NCI-H2227 (cell line): ENCODE measurements at regions not wholly inside any gene's neighbourhood (a gene's known extent, or its start where the extent isn't known, plus 50 kb on each side); places are given as distances from the start of the nearest gene placed in this dataset.
A peak's percentile ranks its signal among the peaks of the same experiment; 100 is the strongest.

Experiments used
- DNase-seq: peaks from one replicate; lab custom pipeline; 2025; ENCODE audit not compliant: unreplicated experiment; lab: John Stamatoyannopoulos, UW

DNA sequence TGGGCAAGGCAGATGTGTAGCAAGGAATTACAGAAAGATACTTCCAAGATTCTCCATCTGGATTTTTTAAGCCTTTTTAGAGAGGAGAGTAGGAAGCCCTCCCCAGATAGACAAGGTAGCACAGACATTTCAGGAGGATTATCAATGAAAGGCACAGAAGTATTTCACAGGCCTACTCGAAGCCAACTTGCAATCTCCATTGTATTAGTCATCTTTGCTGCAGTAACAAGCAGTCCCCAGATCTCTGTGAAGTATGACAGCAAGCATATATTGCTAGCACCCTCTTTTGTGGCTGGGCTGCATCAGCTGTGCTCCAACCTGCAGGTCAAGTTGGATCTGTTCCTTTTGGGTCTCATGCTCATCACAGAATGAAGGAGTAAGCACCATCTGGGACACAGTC lies 101.6 kb downstream of the MAF start:
- DNase-seq = no peak

DNA sequence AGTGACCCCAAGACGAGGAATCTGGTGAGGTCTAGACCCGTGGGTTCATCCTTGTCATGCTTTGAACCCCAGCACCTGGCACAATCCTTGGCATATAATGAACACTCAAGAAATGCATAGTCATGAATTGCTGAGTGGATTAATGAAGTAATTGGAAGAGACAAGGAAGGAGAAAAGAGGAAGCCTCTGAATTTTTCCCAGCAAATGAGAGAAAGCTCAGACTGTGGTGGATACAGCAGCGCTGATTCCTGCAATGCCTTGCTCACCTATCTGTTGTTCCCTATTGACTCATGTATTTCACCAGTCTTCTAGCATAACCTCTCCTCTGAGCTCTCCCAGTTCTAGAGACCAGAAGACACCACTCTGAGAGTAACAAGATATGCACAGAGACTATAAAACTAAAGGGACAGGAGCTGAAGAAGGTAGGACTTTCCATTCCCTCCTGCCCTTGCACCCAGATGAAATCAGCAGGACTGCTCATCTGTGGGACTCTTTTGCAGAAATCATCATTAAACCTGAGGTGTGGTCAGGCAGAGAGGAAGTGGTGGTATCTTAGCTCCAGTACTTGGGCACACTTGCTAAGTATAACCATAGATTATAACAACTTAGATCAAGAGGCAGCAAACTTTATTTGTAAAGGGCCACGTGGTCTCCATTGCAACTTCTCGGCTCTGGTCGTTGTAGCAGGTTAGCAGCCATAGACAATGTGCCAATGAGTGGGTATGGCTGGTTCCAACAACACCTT lies 102.8 kb downstream of the MAF start:
- DNase-seq = no peak

DNA sequence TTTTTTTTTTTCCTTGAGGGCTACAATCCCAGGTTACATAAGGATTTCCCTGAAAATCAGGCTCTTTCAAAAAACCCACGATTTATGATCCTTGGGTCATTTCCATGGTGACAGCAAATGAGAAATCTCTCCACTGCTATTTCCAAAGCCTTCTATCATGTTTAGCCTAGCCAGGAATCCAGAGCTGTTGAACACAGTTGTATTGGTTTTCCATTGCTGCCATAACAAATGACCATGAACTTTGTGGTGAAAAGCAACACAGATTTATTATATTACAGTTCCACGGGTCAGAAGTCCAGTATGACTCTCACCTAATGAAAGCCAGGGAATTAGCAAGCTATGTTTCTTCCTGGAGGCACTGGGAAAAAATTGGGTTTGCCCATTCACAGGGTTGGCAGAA lies 106.6 kb downstream of the MAF start:
- DNase-seq = peak; percentile 21

DNA sequence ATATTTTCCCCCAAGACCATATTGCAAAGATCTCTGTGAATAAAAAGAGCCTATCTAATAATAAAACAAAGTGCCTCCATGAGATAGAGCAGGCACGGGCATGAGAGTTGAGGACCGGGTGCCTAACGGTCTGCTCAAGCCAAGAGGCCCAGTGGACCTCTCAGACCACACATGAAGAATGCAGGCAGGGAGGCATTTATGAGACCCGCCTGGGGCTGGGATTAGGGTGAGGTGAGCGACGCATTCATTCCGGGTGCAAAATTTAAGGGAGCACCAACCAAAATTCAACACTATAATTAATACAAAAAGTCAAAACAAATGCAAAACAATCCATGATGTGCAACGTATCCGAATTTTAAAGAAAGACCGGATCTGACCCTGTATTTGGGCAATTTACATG lies 108.5 kb downstream of the MAF start:
- no peak for DNase-seq

DNA sequence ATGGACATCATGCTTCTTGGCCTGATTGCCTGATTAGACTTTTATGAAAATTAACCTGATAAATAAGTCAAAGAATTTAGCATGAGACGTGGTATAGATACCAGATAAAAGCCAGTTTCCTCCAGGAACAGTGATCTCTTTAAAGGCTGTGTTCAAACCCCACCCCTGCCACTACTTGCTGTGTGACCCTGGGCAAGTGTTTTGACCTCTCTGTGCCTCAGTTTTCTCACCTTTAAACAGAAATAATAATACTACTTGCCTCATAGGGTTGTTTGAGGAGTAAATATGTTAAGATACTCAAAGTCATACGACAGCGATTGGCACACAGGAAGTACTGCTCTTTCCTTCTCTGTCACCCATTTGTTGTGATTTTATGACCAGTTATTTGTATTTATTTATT lies 115.5 kb downstream of the MAF start:
- DNase-seq = no peak

DNA sequence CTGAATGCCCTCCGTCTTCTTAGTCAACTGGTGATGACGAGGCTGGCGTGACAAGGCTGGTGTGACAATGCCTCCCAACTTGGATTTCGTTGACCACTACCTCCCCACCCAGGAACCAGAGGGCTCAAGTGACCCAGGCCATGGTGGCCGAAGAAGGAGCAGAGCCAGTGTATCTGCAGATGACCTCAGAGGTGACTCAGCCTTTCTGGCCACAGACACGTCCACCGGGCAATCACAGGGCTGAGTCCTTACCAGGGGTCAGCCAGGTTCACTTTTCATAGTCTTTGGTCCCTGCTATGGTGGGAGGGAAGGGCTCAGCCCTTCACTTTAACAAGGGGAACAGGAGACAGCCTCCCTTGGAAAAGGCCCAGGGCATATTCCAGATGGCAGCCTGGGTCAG lies 116.3 kb downstream of the MAF start:
- no peak for DNase-seq

DNA sequence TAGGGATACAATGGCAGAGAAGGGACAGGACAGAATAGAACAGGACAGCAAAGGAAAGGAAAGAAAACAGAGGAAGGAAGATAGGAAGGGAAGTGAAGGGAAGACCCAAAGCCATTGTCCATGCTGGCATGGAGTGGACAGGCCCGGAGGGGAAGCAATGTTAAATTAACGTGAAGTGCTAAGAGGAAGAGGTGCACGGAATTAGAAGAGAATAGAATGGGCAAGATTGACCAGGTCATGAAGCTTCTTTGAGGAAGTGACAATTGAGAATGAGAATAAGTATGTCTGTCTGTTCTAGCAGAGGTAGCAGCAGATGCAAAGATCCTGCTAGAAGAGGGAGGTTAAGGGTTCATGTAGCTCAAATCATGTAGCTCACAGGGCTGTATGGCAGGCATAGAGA lies 117.2 kb downstream of the MAF start:
- DNase-seq = no peak

DNA sequence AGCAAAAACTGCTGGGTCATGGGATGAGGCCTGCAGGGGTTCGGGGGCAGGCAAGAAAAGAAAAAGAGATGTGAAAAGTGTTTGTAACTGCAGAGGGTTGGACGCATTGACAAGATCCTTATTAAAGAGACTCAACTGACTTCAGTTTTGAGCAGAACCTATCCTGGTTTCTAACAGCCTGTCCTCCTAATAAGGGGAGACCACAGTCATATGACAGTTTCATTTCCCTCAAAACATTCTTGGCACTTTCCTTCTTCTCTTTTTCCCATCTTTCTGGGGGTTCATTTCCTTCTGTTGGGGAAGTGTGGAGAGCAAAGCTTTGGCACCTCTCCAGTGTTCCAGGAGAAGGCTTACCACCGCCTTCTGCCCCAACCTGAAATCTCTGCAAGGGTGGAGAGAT lies 118.5 kb downstream of the MAF start:
- no peak for DNase-seq

DNA sequence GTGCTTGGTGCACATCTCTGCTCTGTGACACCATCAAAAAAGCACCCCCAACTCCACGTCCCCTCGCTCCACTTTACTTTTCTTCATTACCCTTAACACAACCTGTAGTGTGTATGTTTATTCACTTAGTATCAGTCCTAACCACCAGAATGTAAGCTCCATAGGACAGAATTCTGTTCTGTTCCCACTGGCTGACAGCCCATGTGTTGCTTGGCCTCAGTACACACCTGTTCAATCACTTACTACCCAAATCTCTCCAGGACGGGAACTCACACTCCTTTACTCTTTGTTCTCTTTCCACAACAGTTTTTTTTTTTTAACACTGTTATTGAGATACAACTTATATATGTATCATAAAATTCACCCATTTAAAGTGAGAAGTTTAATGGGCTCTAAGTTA lies 119.6 kb downstream of the MAF start:
- no peak for DNase-seq

DNA sequence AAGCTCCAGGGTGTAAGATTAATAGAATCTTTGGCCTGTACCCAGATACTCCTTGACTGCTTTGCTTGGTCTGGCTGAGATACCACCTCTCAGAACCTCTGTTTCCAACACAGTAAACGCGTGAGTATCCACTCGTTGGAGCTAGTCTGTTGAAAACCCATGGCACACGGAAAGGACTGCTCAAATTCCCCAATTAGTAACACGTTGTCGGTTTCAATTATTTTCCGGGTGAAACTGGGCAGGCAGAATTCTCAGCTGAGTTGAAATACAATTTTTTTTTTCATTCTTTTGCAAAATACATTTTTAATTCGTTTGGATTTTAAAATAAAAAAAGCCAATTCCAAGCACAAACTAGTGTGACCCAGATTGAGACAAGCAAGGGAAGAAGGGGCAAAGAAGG lies 120.5 kb downstream of the MAF start:
- no peak for DNase-seq

DNA sequence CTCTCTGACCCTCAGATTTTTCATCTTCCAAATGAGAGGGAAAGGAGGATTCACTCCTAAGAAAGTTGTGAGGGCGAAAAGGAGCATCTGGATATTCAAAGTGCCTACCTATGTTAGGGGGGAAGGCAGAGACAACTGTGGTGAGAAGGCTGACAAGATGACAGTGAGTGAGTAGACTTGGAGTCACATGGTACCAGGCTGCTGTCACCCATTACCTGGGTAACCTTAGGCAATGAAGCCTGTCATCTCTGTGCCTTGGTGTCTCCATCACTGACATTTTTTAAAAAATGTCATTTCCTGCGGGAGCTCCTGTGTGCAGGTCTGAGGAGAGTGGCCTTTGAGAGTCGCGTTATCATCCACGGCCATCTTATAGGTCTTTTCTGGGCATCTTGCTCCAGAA lies 124.0 kb downstream of the MAF start:
- DNase-seq = no peak

DNA sequence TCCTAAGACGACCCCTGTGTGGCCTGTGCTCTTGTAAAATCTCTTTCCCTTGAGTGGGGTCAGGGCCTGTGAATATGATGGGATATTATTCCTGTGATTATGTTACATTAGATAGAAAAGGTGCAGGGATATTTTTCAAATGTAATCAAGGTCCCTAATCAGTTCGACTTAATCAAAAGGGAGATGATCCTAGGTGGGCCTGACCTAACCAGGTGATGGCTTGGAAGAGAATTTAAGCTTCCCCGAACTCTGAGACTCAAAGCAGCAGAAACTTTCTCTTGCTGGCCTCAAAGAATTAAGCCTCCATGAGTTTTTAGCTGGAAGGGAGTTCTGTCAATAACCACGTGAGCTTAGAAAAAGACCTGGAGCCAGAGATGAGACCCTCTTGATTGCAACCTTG lies 124.7 kb downstream of the MAF start:
- DNase-seq = no peak

DNA sequence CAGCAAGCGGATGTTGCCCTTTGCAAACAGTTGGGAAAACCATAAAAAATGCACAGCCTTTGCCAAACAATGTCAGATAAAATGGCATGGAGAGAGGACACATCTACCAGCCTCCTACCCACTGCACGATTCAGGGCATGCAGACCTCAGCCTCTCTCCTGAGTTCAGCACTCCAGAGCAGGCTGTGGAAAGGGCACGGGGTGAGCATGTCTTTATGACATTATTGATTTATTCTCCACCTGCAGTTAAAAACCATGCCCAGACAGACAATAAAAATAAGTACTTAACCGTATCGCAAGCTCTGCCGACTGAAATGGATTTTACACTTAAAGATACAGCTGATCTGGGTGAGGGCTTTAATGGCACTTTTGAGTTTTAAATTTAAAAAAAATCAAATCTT lies 127.1 kb downstream of the MAF start:
- peak; percentile 29 for DNase-seq

DNA sequence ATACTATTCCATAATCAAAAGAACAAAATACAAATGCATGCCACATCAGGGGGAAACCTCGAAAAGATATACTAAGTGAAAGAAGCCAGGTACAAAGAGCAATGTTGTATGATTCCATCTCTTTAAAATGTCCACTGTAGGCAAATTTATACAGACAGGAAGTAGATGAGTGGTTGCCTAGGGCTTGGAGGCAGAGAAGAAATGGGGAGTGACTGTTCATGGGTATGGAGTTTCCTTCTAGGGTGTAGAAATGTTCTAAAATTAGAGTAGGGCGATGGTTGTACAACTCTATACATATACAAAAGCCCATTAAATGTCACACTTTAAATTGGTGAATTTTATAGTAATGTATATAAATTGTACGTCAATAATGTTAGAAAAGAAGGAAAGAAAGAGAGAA lies 128.1 kb downstream of the MAF start:
- DNase-seq = no peak

DNA sequence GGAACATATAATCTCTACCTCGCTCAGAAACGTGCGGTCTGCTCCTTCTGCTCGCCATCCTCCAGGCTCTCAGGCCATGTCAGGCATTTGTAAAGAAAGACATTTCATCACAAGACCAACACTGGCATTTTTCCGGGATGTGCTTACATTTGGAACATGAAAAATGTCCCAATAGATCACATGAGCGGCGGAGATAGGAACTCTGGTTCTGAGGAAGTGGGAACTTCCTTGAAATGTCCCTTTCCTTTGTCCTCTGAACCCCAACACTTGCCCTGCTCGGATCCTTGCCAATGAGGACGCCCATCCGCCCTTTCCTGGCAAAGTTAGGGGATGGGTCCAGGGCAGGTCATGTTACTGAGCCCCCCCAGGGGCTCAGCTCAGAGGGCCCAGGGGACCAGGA lies 130.5 kb downstream of the MAF start:
- no peak for DNase-seq

DNA sequence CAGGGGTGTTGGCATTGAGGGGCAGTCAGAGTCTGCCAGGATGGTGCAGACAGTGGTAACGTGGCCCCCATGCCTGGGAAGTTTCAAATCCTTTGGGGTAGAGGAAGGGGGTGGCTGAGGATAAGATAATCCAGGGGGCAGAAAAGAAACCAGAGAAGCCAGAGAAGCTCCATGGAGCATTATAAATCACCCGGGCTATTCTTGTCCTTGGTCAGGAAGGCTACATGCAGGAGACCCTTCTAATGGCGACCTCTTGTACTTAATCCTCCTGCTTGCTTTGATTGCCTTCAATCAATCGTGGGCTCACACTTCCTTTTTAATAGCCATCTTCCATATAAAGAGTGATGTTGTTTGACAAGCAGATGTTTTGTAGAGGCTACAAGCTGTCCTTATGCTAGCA lies 131.9 kb downstream of the MAF start:
- DNase-seq = no peak

DNA sequence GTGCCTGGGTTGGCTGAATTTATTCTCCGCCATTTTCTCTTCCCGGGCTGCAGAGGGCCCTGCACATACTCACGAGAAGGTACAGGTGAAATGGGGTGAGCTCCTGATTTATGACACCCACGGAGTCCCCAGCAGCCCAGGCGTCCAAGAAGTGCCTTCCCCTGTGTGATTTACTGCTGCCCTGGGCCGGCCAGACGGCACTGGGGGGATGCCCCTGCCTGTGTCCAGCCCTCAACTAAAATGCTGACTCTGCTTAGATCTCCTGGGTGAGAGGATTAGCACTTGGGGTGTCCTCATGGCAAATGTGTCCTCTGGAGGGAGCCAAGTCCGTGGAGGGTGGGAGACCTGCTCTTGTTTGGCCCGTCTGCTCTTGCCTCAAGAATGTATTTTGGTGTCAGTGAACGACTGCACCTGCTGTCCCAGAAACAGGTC lies 132.4 kb downstream of the MAF start:
- no peak for DNase-seq

DNA sequence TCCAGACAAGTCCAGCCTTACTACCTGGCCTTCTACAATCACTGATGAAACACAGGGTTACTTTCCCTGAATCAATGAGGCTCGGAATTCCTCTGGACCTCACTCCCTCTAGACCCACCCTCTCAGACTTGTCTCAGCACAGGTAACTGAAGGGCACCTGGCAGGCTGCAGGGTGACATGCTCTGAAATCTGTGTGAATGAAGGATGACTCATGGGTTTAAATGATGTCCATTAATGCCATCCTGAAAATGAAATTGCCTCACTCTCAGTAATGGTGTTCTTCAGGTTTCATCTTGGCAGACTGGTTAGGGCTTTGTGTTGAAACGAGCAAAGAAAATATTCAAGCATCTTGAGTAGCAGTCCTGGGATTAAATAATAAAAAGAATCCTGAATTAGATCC lies 134.4 kb downstream of the MAF start:
- DNase-seq = no peak

DNA sequence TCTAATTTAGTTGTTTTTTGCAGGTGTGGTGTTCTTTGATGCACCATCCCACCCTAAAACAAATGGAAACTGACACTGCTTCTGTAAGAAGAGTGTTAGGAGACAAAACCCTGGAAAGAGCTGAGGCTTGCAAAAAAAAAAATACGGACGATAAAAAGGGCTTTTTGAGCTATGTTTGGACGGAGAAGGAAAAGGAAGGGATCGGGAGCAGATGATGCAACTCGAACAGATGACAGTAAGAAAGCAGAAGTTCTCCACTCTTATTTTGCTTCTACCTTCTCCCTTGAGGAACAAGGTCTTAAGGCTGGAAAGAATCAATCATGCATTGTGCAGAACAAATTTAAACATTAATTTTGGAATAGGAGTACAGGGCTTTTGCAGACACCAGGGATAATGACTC lies 136.7 kb downstream of the MAF start:
- DNase-seq = no peak

DNA sequence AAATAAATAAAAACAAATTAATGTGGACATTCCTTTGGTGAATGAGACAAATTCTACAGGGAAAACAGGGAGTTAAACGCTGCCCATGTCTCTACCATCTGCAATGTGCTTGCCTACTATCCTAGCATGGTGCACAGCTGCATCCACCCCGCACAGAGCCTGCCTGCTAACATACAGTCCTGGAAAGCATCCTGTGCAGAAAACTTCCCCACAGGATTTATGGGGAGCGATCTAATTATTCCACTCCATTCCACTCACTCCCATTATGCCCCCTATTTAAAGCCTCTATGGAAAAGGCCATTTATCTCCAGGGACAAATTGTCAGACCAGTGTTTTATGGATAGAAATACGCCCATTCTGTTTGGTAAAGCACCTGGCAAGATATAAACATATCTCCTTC lies 144.5 kb downstream of the MAF start:
- DNase-seq = peak; percentile 24

DNA sequence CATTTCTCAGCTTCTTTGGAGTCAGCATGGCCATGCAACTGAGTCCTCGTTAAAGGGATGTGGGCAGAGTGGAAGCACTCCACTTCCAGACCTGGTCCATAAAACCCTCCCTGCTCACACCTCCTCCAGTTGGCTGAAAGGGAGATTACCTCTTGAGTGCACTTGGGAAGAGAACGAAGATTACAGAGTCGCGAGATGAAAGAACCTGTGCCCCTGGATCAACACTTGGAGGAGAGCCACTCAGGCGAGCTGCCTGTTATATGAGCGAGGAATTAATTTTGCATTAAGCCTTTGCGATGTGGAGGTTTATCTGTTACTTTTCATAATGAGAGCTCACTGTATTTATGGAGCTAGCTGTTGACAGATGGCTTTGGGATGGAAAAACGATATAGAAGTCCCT lies 147.9 kb downstream of the MAF start:
- peak; percentile 54 for DNase-seq

DNA sequence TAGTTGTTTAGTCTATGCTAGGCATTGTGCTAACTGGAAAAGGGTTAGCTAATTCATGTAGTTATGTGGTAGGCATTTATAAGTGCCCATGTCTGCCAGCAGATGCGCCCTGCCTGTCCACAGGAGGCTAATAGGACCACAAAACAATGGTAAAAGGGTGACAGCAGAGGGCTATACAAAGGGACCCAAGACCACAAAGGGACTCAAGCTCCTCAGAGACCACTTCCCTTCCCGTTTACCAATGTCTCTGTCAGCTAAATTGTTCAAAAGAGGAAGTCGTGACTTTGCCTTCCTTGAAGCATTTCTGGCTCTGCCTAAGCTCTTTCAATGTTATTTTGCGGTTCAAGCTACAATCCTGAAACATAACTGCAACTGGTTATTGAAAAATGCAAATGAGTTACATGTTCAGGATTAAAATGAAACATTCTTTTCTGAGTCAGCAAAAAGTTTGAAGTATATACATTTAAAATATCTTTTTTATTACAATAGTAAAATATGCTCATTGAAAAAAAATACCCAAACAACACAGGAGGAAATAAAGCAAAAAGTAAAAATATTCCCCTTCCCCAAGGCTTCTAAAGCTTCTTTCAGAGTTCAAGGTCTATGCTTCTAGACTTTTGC lies 149.2 kb downstream of the MAF start:
- no peak for DNase-seq

DNA sequence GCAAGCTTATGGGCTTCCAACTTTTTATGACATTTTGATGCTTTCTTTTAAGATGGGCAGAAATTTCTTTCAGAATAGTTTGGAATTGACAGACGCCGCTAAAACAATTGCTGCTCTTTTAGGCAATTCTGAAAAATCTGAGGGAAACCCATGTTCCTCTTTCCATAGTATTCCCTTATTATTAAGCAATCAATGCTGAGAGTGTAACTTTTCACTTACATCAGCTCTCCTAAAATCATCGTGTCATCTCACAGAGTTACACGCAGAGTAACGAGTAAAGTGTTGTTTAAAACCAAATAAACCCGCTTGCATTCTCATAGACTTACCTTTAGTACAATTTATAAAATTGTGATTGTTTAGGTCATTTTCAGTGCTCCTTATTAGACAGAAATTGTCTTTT lies 150.6 kb downstream of the MAF start:
- no peak for DNase-seq
